Hematopoietic multipotent progenitor cell treated with erythropoietin and hydrocortisone succinate and interleukin-3 and kit ligand, for 8 days (in vitro differentiated cells): ENCODE measurements at regions not wholly inside any gene's neighbourhood (a gene's known extent, or its start where the extent isn't known, plus 50 kb on each side); places are given as distances from the start of the nearest gene placed in this dataset.
A peak's percentile ranks its signal among the peaks of the same experiment; 100 is the strongest.

Experiments used
- DNase-seq: peaks from one replicate; pipeline ENCODE4 v3.0.0-alpha.2; 2015

DNA sequence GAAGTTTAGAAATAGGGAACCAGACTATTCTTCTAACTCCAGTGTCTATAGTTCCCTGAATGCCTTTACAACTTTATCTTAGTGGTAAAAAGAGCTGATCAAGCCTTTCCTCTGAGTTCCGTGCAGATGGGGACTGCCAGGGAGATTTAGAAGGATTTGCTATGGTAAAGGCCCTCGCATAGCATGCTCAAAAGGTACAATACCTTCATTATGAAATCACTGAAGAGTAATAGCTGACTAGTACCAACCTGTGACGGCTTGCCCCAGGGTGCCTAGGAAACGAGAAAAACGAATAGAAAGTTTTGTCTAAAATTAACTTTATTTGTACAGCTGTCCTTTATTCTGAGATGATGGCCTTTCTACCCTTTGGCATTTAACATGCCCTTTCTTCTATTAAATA is 150.1 kb upstream of the ARHGAP42 start:
- DNase-seq = no peak

- DNase-seq = no peak
Observed at GRCh38 chr11:100543386-100543785, 143.7 kb upstream of the ARHGAP42 start.

- no peak for DNase-seq
Observed at GRCh38 chr11:100545556-100545955, 141.5 kb upstream of the ARHGAP42 start.

GRCh38 chr11:100545970-100546369 is 141.1 kb upstream of the ARHGAP42 start:
- no peak for DNase-seq

- no peak for DNase-seq
Observed at GRCh38 chr11:100546714-100547113, 140.4 kb upstream of the ARHGAP42 start.

GRCh38 chr11:100550298-100550697 is 136.8 kb upstream of the ARHGAP42 start:
- no peak for DNase-seq

DNA sequence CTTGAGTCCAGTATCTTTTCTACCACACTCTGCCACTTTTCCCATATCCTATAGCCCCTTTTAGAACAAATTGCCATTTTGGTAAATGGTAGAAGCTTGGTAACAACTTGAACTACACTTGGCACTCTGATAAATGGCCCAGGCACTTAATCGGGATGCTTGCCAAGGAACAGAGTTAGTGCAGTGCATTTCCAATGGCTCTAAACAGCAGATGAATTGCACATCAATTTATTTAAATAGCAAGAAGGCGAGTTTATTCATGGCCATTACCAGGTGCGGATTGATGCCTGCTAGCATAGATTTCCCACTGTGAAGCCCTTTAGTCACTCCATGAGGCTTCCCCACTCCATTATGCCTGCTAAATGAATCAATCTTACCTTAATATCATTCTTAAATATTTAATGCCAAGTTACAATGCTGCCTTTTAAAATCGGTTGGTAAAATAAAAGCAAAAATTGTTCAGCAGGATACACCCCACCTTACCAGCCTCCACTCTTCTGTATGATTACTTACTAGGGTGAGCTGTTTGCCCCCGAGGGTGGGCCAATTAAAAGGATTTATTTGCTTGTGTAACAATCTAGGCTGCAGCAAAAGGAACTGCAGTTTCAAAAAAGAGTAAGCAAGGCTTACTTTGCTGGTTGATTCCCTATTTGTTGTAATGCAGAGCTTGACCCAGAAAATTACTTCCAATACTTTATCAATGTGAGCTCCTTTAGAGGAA is 136.0 kb upstream of the ARHGAP42 start:
- no peak for DNase-seq

GRCh38 chr11:100555931-100556330 is 131.2 kb upstream of the ARHGAP42 start:
- no peak for DNase-seq

DNA sequence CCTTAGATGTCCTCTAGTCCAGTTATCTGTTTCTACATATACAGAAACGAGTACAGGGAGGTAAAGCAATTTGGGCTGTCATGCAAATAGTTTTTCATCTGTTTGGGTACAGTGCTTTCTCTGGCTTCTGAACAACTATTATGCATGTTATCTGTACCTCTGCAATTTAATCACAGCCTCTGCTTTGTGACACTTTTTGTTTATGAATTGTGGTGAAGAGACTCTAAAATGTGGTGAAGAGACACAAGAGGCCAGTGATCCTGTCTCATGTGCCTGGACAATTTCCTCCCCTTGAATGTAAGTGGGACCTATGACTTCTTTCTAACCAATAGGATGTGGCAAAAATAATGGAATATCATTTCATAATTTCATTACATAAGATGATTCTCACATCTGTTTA is 130.3 kb upstream of the ARHGAP42 start:
- DNase-seq = no peak

GRCh38 chr11:100557830-100558611 is 129.1 kb upstream of the ARHGAP42 start:
- DNase-seq = no peak

- DNase-seq = no peak
Observed at GRCh38 chr11:100560606-100561005, 126.5 kb upstream of the ARHGAP42 start.

- DNase-seq = no peak
Observed at GRCh38 chr11:100561323-100561722, 125.8 kb upstream of the ARHGAP42 start.

DNA sequence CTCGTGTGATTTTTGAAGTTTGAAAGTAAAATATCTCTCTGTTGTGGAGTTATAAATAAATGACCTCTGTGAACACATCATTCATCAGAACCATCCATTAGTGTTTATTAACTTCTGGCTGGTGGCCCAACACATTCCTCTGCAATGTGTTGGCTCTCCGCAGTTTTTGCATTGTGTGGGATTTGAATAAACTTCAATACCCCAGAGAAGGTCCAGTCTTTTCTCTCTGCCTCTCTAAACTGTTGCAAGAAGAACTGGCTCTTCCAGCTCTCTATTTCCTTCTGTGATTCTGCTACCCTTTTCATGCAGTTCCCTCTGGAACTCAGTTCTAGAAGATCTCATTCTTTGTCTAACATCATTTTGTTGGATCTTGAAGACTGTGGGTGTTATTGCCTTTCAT is 125.0 kb upstream of the ARHGAP42 start:
- no peak for DNase-seq

- DNase-seq = no peak
Observed at GRCh38 chr11:100563541-100564280, 123.4 kb upstream of the ARHGAP42 start.

DNA sequence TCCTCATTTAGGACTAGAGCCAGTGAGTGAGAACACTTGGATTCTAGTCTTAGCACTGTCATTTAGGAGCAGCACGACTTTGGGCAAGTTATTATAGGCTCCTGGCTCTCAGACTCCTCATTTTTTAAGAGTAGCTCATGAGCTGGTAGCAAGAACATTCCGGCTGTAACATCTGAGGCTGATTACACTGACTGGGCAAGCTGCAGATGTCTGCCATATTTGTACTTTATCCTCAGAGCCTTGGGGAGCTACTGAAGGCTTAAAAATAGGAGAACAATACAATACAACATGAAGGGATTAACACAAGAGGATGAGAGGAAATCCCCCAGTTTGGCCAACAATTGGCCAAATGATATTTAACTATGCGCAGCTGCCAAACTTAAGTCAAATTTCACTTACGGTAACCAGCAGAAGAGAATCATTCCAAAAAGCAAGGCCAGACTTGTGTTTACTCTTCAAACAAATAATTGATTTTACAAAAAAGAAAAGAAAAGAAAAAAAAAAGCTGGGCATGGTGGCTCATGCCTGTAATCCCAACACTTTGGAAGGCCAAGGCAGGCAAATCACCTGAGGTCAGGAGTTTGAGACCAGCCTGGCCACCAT is 113.1 kb upstream of the ARHGAP42 start:
- no peak for DNase-seq

DNA sequence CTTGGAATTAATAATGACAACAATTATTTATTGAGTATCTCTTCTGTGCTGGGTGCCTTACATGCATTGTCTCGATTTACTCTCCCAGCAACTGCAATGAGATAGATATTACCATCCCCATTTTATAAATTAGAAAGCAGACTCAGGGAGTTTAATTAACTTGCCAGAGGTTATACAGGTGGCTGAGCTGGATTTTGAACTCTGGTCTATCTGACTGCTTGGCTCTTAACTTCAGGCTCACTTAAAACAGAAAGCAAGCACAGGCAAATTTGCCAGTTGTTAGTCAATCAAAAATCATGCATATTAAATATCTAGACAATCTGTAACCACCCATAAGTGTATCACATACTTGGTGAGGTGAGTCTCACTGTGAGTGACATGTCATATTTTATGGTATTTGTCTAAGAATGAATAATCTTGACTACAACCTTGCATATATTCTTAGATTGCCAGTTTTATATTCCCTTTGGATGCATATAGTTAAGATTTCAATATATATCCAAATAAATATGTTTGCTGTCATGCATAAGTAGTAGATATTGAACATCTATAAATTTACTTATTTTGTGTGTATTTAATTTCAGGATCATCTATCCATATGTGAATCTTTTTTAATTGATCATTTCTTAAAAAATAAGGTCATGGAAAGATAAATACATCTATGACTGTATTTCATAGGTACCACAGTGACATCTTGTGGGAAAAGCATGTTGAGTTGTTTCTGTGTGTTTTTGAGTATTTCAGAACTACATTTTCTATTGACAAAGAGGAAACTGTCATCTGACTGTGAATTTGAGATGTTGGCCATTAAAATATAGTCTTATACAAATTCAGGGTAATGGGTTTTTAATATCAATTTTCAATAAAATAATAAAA is 112.0 kb upstream of the ARHGAP42 start:
- DNase-seq = peak; percentile 27

DNA sequence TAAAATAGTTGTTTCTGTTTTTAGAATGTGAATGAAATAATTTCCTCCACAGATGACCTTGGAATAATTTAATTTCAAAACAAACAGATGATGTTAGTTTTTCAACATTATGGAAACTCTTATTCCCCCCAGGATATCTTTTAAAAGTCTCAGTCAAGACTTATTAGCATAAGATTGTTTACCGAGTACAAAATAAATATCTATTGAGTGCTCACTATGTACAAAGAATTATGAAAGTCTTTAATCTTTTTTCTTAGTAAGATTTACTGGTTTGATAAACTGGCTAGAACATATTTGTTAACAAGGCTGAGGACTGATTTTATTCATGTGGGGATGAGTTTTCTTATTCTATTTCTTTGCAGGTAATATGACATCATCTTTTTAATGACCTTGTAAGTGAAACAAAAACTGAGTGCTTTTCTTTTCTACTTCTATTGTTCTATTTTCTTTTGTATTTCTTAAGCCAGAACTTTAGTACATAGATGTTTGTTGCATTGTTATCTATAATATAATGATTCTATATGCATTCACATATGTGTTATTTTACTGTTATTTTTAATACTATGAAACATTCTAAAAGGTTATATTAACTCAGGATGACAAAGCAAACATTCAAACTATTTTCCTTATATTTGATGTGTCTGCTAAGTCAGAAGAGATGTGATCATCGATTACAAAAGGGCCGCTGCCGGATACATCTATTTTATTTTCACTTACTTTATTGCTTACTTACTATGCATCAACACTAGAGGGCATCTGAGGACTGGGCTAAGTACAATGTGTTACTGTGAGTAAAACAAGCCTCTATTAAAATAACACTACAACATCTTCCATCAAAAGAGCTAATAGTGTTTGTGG is 111.0 kb upstream of the ARHGAP42 start:
- peak; percentile 69 for DNase-seq

- no peak for DNase-seq
Observed at GRCh38 chr11:100576718-100577021, 110.4 kb upstream of the ARHGAP42 start.

DNA sequence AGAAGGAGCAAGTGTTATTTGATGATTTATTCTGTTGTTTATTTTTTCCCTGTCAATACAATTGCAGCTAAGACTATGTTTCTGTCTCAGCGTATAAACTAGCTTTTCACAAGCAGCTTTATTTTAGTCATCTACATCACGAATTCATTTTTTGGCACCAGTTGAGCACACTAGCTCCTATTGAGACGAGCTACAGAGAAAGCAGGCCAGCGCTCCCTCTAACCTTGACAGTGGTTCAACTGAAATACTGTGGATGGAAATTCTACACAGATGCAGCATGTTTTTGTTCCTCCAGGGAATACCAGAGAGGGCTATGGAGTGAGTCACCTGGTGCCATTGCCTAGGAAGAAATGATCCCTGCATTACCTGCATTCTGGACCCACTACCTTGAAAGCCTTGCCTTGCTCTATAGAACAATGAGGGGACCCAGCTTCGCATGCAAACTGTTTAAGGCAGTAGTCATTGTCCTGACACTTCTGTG is 108.2 kb upstream of the ARHGAP42 start:
- no peak for DNase-seq

GRCh38 chr11:100581318-100581717 is 105.8 kb upstream of the ARHGAP42 start:
- DNase-seq = no peak
